B cell (primary cell): ENCODE measurements at regions not wholly inside any gene's neighbourhood (a gene's known extent, or its start where the extent isn't known, plus 50 kb on each side); places are given as distances from the start of the nearest gene placed in this dataset.

Experiments used
- CTCF ChIP-seq: fragments of 200-600 bp; IDR thresholded peaks from one replicate; pipeline ENCODE4 v1.8.0; 2022; ENCODE audit warnings: antibody characterized with exemption, mild to moderate bottlenecking
- EZH2 ChIP-seq: IDR thresholded peaks from 2 replicates; pipeline ENCODE4 v1.6.1; 2012; ENCODE audit warnings: borderline replicate concordance, low read depth, mild to moderate bottlenecking, moderate library complexity, low read length; ENCODE audit not compliant: insufficient read depth, poor library complexity, severe bottlenecking

- TF ChIP-seq CTCF (no peak), EZH2 (no peak)
Measured at GRCh38 chr11:71144736-71145135, 107.6 kb downstream of the SHANK2 start.
